ENCODE measurements at regions not wholly inside any gene's neighbourhood (a gene's known extent, or its start where the extent isn't known, plus 50 kb on each side); places are given as distances from the start of the nearest gene placed in this dataset.
"Not testable (repeated sequence)": the region's sequence is repeated elsewhere in the genome, so short reads cannot be mapped to it uniquely, and the experiment has no call there.

DNA sequence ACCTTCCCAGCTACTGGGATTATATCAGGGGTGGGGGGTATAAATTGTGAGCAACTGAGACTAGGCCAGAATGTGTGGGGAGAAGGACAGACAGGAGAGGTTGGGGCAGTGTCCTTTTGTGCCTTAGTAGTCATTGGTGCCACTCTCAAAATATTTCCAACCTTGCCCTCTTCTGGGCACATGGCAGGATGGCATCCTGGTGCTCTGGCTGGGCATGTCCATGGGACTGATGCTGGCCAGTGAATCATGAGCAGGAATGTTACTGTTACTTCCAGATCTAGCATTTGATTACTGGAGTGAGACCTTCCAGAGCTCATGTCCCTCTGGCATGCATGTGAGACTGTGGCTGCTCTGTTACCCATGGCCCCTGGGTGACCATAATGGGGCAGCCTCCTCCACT, 151.2 kb downstream of the MATN1 start:
- no peak for DNase-seq (ENCODE audit: low read depth in 2 of 2)

DNA sequence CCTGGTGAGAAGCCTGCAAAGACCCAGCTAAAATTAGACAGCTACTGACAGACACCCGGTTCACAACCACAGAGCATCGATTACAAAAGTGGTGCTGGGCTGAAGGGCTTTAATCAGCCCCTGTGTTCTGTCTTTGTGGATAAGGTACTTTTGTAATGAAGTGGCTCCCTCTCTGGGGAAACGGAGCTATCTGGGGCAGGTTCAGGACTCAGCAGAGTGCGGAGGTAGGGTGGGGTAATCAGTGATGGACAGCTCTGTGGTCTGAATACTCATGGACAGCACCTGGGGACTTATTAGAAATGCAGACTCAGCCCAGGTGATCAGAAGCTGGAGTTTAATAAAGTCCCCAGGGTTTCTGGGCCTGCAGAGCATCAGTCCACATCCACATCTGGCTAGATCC, 152.0 kb downstream of the MATN1 start:
- no peak for DNase-seq (ENCODE audit: low read depth in 2 of 2)

DNA sequence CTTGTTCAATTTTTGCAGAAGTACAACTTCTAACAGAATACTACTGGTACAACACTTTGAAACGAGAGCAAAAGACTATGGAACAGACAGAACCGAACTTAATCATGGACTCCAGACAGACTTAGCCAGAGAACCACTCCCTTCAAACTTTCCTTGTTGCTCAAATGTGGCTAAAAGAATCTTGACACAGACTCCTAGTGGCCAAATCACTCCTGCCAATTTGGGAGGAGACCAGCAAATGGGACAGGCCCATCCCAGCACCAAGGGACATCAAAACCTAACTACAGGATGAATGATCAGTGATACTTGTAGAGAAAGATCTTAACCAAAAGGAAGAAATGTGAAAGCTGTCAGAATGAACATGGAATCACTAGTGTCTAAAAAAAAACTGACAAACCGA, 154.0 kb downstream of the MATN1 start:
- no peak for DNase-seq (ENCODE audit: low read depth in 2 of 2)

DNA sequence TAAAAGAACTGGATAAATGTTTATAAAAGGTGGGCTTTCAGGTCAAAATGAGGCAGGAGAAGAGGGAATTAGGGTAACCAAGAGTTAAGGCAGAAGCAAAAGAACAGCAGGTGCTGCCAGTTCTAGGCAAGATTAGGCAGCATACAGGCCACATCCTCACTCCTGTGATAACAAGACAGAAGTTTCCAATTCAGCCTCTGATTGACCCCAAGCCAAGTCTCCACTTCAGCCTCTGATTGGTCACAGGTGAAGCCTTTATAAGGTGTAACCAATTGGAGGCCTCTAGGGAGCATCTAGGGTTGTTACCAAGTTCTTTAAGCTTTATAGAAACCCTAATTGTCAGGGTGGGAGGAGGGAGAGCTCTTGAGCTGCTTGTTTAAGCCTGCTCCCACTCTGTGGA, 160.8 kb downstream of the MATN1 start:
- DNase-seq (ENCODE audit: low read depth in 2 of 2), result no peak

DNA sequence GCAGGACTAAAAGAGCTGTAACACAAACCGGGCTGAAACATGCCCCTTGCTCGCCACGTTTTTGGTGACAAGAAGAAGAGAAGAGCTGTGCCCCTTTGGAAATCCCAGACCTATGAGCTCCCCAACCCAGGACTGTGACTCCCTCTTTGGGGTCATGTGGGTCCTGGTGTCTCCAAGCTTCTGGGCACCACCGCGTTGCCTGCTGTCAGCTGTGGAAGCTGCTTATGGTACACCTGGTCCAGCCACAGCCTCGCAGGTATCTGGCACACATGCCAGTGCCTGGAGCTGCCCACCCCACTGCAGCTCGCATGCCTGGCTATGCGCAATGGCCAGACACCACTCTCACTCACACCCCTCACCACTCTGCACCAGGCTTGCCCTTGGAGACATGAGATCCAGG, 171.8 kb downstream of the MATN1 start:
- no peak for DNase-seq (ENCODE audit: low read depth in 2 of 2)

DNA sequence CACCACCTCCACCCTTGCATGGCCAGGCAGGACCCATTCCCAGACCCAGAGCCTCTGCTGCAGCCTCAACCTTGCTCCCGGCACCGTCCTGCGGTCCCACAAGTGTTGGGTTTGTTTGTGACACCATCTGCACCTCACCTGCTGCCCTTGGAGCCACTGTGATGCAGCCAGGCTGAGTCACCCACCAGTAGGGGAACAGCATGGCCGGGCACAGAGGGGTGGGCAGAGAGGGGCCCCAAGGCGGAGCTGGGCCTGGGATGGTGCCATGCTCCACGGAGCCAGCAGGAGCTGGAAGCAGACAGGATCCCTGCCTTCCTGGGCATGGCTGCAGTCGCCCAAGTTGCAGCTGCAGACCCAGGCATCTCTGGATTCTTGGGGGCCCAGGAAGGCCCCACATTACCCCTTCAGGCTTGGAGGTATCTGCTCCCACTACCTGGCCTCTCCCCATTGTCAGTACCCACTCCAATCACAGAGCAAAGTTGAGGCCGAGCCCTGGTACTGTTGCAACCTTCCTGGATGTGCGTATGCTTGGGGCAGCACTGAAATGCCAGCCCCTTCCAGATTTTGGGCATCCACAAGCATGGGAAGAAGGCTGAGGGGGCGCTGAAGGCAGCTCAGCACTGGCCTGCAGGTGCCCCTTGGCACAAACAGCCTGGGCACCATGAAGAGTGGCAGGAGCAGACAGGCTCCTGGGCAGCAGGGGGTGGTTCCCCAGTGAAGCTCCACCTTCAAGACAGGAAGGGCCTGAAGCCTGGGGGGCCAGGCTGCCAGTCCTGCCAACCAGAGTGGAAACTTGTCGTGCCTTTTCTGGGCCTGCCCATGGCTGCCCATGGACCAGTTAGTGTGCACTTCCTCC, 172.8 kb downstream of the MATN1 start:
- DNase-seq (ENCODE audit: low read depth in 2 of 2), result no peak

DNA sequence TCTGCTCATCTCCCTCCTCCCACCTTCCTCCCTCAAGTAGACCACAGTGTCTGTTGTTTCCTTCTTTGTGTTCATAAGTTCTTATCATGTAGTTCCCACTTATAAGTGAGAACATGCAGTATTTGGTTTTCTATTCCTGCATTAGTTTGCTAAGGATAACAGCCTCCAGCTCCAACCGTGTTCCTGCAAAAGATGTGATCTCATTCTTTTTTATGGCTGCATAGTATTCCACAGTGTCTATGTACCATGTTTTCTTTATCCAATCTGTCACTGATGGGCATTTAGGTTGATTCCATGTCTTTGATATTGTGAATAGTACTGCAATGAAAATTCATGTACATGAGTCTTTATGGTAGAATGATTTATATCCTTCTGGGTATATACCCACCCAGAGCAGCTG, 173.5 kb downstream of the MATN1 start:
- not testable (repeated sequence) for DNase-seq (ENCODE audit: low read depth in 2 of 2)

DNA sequence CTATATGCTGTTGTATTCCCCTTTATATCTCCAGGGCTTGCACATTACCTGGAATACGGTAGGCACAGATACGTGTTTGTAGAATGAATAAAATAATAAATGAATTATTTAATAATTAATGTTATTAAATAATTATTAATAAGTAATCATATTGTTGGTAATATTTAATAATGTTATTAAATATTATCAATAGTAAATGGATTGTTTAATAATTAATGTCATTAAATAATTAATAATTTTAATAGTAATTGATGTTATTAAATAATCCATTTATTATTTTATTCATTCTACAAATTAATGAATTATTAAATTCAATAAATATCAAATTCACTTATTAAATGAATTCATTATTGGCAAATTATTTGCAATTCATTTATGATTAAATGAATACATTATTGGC, 175.1 kb downstream of the MATN1 start:
- DNase-seq (ENCODE audit: low read depth in 2 of 2), result no peak

DNA sequence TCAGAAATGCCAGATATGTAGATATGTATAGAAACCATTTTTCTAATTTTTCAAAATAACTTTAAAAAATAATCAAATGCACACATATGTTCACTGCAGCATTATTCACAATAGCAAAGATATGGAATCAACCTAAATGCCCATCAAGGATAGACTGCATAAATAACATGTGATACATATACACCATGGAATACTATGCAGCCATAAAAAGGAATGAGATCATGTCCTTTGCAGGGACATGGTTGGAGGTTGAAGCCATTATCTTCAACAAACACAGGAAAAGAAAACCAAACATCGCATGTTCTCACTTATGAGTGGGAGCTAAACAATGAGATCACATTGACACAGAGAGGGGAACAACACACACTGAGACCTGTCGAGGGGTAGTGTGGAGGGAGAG, 176.1 kb downstream of the MATN1 start:
- not testable (repeated sequence) for DNase-seq (ENCODE audit: low read depth in 2 of 2)

DNA sequence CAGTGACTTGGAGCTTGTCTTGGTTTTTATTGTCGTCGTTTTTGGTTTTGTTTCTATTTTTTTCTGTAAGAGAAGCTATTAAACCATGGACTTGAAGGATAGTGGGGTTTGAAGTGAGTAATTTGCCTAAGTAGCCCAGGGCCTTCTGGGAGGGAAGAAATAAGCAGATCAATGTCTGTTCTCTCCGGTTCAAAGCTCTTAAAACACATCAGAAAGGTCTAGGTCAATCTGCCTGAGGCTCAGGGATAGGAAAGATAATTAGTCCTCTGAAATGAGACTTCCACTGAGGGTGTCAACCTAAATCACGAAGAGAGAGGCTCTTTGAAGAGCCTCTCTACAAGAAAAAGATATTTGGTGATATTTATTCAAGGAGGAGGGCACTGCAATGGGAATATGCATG, 178.0 kb downstream of the MATN1 start:
- no peak for DNase-seq (ENCODE audit: low read depth in 2 of 2)

DNA sequence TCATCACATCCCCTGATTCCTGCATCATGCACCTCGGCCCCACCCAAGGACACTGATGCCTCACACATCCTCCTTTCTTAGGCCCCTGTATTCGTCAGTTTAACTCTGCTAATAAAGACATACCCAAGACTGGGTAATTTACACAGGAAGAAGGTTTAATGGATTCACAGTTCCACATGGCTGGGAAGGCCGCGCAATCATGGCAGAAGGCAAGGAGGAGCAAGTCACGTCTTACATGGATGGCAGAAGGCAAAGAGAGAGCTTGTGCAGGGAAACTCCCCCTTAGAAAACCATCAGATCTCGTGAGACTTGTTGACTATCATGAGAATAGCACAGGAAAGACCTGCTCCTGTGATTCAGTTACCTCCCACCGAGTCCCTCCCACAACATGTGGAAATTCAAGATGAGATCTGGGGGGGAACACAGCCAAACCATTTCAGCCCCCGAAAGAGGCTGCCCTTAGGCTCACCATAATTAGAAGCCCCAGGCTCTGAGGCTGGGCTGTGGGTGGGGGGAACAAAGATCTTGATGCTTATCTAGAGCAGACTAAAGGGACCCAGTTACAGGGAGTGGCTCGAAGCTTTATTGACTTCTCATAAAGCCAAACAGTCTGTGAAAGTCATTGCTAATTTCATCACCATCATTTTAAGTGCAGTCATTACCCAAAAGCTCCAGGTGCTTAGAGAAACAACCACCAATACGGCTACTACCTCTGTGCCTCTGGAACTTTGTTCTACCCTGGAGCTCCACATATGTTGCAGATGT, 181.5 kb downstream of the MATN1 start:
- no peak for DNase-seq (ENCODE audit: low read depth in 2 of 2)

DNA sequence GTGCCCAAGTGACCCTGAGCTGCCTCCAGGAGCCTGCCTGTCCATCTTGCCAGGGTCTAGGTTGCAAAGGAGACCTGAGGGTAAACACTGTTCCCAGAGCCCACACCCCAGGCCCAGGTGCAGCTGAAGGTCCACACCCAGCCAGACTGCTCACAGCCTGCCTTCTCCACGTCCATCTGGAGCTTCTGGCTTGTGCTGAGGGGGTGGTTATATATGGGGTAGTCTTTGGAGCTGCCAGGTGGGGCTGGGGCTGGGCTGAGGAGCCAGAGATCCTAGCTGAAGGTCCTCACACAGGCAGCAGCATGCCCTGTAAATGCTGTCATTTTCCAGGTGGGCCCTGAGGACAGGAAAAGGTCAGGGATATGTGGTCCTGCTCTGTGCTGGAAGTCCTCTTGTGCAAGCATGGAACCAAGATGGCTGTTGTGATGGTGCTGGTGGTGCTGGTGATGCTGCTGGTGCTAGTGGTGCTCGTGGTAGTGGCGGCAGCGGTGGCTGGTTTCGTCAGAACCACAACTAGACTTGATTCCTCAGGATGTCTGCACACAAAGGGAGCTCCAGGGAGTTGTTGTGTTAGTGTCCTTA, 182.7 kb downstream of the MATN1 start:
- no peak for DNase-seq (ENCODE audit: low read depth in 2 of 2)

DNA sequence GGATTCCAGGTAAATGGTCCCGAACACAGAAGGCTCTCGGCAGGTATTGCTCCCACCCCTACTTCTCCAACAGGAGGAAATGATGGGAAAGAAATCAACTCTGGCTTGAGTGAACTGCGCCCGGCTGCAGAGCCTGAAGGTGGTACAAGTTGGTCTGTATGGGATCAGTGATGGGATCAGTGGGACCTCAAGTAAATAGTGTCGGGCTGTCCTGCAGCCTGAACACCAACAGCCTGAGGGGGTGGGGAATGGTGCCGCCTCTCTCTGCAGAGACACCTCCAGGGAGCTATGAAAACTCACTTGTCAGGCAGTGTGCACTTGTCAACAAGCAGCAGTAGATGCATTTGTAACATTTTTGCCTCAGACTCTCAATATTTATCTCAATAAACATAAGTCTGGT, 183.5 kb downstream of the MATN1 start:
- DNase-seq (ENCODE audit: low read depth in 2 of 2), result no peak

DNA sequence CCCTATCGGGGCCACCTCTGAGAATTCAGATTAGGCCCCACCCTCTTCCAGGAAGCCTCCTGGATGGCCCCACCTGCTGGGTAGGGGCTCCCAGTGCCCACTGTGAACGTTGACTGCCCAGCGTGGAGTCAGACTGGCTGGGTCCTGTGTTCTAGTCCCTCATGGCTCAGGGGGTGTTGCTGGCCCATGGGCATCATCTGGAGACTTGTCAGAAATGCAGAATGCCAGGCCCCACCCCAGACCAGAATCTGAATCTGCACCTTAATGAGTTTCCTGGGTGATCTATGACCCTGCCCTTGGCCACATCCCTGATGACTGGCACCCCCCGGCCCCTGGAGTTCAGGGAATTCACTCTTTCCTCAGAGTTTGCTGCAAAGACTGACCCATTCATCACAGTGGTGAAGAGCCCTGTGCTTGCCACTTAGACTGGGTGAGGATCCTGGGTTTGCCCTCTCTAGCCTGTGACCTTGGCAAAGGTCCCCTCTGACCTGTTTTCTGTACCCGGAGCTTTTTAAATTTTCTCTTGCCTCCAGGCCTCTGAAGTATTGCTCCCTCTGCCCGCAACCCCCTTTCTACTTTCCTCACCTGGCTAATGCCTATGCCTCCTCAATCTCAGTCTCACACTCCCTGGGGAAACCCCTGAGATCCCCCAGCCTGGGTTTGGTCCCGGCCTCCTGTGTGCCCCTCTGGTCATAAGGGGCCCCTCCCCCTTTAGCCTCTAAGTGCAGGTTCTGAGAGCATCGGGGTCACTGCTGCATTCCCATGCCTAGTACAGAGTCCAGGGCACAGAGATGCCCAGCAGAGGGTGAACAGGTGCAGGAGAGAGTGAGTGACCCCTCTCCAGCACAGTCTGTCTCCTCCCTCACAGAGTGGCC, 184.2 kb downstream of the MATN1 start:
- no peak for DNase-seq (ENCODE audit: low read depth in 2 of 2)

DNA sequence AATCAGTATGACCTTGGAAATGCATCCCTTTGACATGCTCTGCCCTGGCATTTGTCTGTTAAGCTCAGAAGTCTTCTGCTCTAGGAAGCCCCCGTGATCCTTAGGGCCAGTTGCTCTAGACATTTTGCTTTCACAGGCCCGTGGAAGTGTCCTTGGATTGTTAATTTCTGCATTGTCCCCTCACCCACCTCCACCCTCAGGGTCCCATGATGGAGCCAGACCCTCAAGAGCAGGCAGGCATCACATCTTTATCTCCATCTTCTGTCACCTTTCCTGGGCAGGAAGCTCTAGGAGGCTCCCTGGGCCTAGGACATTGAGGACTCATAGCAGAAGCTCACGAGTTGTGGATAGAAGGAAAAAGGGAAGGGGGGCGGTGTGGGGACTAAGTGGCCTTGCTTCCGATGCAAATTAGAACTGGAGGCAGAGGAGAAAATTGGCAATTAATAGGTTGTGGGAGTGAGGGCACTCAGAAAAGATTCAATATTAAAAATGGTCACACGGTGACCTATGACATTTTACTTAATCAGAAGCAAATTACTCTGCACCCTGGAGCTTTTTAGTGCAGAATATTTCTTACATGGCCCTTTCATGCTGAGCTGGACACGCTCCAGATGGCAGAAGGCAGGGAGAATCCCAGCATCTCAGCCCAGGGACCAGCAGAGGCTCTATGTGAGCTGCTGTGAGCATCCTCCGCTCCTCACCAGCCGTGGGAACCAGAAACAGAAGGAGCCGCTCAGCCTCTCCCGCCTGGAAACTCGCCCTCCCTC, 185.0 kb downstream of the MATN1 start:
- no peak for DNase-seq (ENCODE audit: low read depth in 2 of 2)

DNA sequence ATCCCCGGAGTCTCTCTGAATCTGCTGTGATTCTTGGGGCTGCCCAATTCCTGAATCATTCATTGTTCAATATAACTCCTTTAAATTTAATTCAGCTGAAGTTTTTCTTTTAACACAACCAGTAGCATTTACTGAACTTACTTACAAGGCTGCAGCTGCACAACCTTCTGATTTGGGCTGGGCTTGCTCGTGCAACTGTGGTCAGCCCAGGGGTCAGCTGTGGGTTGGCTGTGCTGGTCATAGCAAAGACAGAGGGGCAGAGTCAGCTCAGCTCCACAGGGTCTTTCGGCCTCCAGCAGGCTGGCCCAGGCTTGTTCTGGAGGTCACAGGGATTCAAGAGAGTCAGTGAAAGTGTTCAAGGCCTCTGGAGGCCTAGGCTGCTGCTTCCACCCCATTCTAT, 186.1 kb downstream of the MATN1 start:
- no peak for DNase-seq (ENCODE audit: low read depth in 2 of 2)

DNA sequence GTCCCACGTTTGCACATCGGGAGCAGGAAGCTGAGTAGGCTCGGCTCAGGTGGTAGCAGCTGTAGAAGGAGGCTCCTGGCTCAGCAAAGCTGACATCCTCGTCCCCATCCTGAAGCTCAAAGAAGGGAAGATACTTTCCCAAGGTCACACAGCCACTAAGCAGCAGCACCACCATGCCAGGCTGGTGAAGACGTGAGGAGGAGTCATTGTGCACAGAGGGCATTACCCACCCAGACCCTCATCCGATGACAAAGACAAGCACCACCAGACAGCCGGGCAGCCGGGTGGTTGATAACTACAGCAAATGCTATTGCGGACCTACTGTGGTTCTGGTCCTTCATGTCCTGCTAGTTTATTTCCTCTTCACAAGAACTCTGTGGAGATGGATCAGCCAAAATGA, 186.9 kb downstream of the MATN1 start:
- no peak for DNase-seq (ENCODE audit: low read depth in 2 of 2)

DNA sequence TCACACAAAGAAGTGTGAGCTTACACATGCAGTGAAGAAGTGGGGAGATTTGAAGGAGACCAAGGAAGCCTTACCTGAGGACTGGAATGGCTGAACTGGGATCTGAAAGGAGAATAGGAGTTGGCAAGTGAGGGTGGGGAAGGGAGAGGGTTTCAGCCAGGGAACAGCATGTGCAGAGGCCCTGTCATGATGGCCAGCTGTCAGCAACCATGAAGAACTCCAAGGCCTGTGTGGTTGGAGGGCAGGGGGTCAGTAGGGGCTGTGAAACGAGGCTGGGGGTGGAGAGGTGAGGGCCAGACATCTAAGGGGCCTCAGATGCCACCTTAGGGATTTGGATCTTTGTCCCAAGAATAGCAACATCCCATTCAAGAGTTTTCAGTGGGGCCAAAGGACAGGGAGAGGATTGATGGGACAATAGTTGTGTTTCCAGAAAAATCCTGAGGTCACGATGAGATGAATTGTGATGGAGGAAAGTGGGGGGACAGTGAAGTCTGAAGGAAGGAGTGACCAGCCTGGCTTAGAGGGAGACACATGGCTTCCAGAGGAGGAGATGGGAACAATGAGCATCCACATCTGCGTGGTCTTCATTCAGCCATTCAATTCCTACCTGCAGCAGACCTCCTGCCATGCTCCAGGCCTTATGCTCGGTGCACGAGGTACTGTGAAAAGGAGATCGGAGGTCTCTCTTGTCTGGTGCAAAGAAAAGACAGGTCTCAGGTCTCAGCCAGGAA, 187.6 kb downstream of the MATN1 start:
- DNase-seq (ENCODE audit: low read depth in 2 of 2), result no peak

DNA sequence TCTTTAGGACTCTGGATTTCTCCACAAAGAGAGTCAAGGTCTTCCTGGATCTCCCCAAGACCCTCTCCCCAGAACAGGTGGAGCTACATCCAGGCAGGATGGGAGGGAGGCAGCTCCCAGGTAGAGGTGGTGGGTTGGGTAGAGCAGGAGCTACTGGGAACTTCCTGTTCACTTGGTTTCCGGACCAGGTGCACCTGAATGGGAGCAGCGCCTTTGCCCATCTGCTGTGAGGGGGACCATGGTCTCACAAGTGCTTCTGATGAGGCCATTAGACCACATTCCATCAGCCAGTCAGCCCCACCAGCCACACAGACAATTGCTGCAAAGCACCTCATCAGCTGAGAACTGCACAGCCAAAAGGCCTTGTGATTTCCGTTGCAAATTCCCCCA, 188.8 kb downstream of the MATN1 start:
- no peak for DNase-seq (ENCODE audit: low read depth in 2 of 2)

All from lung microvascular endothelial cell (primary cell).